ENCODE measurements at regions not wholly inside any gene's neighbourhood (a gene's known extent, or its start where the extent isn't known, plus 50 kb on each side); places are given as distances from the start of the nearest gene placed in this dataset.

GRCh38 chr1:30368651-30369240 lies 354.6 kb downstream of the MATN1 start:
- intact Hi-C loops (cut with DNase I), result no loop called here
- no peaks in the 10 kb centered on the region for H3K36me3 ChIP-seq
- 60 to 72% (median 63%) methylated on average over 6 of the region's 6 CpGs for WGBS, 3 donors
- no peaks in the 10 kb centered on the region for H3K9me3 ChIP-seq
- DNase-seq, result no peak
- no peaks in the 10 kb centered on the region for H3K27me3 ChIP-seq
- no peak overlapping the region for H3K27ac ChIP-seq
- H3K4me3 ChIP-seq, result no peak overlapping the region
- no peaks in the 10 kb centered on the region for H3K4me1 ChIP-seq (ENCODE audit: insufficient read depth)
- TF ChIP-seq EP300 (IDR thresholded peaks at IDR 0.05) (no peak), POLR2A (IDR thresholded peaks at IDR 0.05) (no peak)
- TF ChIP-seq, protein P1, sequence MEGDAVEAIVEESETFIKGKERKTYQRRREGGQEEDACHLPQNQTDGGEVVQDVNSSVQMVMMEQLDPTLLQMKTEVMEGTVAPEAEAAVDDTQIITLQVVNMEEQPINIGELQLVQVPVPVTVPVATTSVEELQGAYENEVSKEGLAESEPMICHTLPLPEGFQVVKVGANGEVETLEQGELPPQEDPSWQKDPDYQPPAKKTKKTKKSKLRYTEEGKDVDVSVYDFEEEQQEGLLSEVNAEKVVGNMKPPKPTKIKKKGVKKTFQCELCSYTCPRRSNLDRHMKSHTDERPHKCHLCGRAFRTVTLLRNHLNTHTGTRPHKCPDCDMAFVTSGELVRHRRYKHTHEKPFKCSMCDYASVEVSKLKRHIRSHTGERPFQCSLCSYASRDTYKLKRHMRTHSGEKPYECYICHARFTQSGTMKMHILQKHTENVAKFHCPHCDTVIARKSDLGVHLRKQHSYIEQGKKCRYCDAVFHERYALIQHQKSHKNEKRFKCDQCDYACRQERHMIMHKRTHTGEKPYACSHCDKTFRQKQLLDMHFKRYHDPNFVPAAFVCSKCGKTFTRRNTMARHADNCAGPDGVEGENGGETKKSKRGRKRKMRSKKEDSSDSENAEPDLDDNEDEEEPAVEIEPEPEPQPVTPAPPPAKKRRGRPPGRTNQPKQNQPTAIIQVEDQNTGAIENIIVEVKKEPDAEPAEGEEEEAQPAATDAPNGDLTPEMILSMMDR (IDR thresholded peaks at IDR 0.05), result no peak

DNA sequence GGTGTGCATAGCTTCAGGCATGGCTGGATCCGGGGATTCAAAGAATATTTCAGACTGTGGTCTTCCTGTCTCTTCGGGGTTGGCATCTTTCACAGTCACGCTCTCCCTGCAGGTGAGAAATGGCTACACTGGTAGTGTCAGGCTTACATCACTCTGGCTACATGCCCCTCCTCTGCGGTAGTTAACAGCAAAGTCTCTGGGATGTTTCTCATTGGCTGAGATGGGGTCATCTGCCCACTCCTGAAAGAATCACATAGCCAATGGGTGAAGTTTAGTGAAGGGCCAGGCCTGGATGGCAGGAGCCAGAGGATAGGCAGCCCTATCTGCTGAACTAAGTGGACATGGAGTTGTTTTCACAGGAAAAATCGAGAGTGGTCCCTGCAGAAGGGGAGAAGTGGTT lies 356.5 kb downstream of the MATN1 start:
- Histone ChIP-seq H3K9me3 (no peaks in the 10 kb centered on the region), H3K36me3 (no peaks in the 10 kb centered on the region), H3K27ac (no peak overlapping the region), H3K4me1 (ENCODE audit: insufficient read depth) (no peaks in the 10 kb centered on the region), H3K27me3 (no peaks in the 10 kb centered on the region), H3K4me3 (no peak overlapping the region)
- intact Hi-C loops (cut with DNase I), result no loop called here
- DNase-seq, result no peak
- 77 to 81% (median 80%) methylated on average over 5 of the region's 5 CpGs for WGBS, 3 donors
- TF ChIP-seq, protein P1 (IDR thresholded peaks at IDR 0.05), result no peak
- TF ChIP-seq POLR2A (IDR thresholded peaks at IDR 0.05), result no peak
- no peak for TF ChIP-seq EP300 (IDR thresholded peaks at IDR 0.05)

DNA sequence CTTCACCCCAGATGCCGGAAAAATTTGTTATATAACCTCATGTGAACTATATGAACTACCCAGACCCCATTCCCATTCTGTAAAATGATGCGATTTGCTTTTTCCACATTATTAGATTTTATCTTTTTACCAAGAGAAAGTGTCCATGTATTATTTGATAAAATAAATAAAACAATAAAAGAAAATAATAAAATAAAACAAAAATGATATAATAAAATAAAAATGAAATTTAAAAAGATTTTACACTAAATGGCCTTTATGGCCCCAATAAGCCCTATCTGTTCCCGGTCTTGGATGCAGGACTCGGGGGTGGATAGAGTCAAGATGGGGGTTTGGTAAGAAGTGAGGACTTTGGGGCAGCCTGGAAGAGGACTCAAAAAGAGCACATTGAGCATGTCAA lies 357.2 kb downstream of the MATN1 start:
- H3K4me1 ChIP-seq (ENCODE audit: insufficient read depth), result no peaks in the 10 kb centered on the region
- H3K36me3 ChIP-seq, result no peaks in the 10 kb centered on the region
- whole genome bisulfite sequencing, 3 donors, result 89 to 94% (median 92%) methylated on average over 4 of the region's 4 CpGs
- no peak overlapping the region for H3K27ac ChIP-seq
- intact Hi-C loops (cut with DNase I), result no loop called here
- no peak for TF ChIP-seq EP300 (IDR thresholded peaks at IDR 0.05)
- TF ChIP-seq, protein P1 (IDR thresholded peaks at IDR 0.05), result no peak
- no peak for TF ChIP-seq POLR2A (IDR thresholded peaks at IDR 0.05)
- no peak overlapping the region for H3K4me3 ChIP-seq
- no peaks in the 10 kb centered on the region for H3K27me3 ChIP-seq
- no peaks in the 10 kb centered on the region for H3K9me3 ChIP-seq
- no peak for DNase-seq

- no peak overlapping the region for H3K27ac ChIP-seq
These were observed 357.8 kb downstream of the MATN1 start for GRCh38 chr1:30365596-30365995.

More at GRCh38 chr1:30365596-30365995, 357.8 kb downstream of the MATN1 start:
- no peaks in the 10 kb centered on the region for H3K27me3 ChIP-seq
- no peaks in the 10 kb centered on the region for H3K4me1 ChIP-seq (ENCODE audit: insufficient read depth)
- TF ChIP-seq, protein P1 (IDR thresholded peaks at IDR 0.05), result no peak
- TF ChIP-seq EP300 (IDR thresholded peaks at IDR 0.05) (no peak), POLR2A (IDR thresholded peaks at IDR 0.05) (no peak)
- no peaks in the 10 kb centered on the region for H3K9me3 ChIP-seq
- intact Hi-C loops (cut with DNase I), result no loop called here
- DNase-seq, result no peak
- H3K4me3 ChIP-seq, result no peak overlapping the region
- WGBS, 3 donors, result 75 to 82% (median 76%) methylated on average over 3 of the region's 3 CpGs
- no peaks in the 10 kb centered on the region for H3K36me3 ChIP-seq

Data from ovary (tissue), 7 donors.